K562 (cell line): ENCODE measurements at regions not wholly inside any gene's neighbourhood (a gene's known extent, or its start where the extent isn't known, plus 50 kb on each side); places are given as distances from the start of the nearest gene placed in this dataset.

Source experiments
- ATAC-seq: fragments of 200-7000 bp; cut with Tn5 transposase; 3 replicates; pipeline ENCODE4 v1.9.1; 2020; ENCODE audit warnings: moderate library complexity
- BruUV-seq: library from RNA; stranded (reverse); fragments of 400-500 nt; replicated peaks from 2 replicates; lab custom pipeline; 2021; lab: Mats Ljungman, UMichigan
- CTCF ChIA-PET: fragments of 300-600 bp; formaldehyde crosslinking; extraction: SDS; loops from one replicate; lab custom pipeline; 2021; ENCODE audit warnings: low intra/inter-chr PET ratio; lab: Yijun Ruan, JAX
- POLR2A ChIA-PET: fragments of 300-600, 350-650 bp; sonication (Branson Sonifier 250); formaldehyde crosslinking; extraction: SDS; loops from one replicate; lab custom pipeline; 2021; ENCODE audit warnings: antibody characterized with exemption, inconsistent platforms; lab: Yijun Ruan, JAX
- DNase-seq, 4 experiments: peaks; one replicate each; pipeline versions ENCODE4 v3.0.0 to v3.0.0-alpha.2; 2011 to 2018; ENCODE audit warnings: low spot score in 3 of 4, mixed read lengths in 3 of 4; ENCODE audit errors: extremely low read depth in 1 of 4
- FAIRE-seq: peaks from 2 replicates; lab custom pipeline; 2011; peaks lifted over from hg19 to GRCh38; lab: Jason Lieb, UNC
- H2AFZ ChIP-seq: 2 replicates; pipeline ENCODE4 v1.6.0; 2011; ENCODE audit warnings: low read depth, low read length, control low read depth, inconsistent platforms
- H3K27ac ChIP-seq: fragments of 200-600 bp; 3 replicates; pipeline ENCODE4 v1.8.0; 2011; ENCODE audit warnings: low read depth, mild to moderate bottlenecking, control low read depth, inconsistent platforms, low read length, moderate library complexity, mixed read lengths; ENCODE audit errors: extremely low read depth
- H3K27me3 ChIP-seq, 2 experiments: fragments of 300-600 bp in 1 of 2; 2 replicates in 1 of 2; 3 replicates in 1 of 2; pipeline versions ENCODE4 v1.6.0 to v1.8.0; 2011; ENCODE audit warnings: inconsistent platforms in 2 of 2, low read length in 2 of 2, mild to moderate bottlenecking in 1 of 2, mixed read lengths in 1 of 2, moderate library complexity in 1 of 2; ENCODE audit not compliant: control insufficient read depth in 2 of 2, insufficient read depth in 2 of 2
- H3K36me3 ChIP-seq: fragments of 300-600 bp; 3 replicates; pipeline ENCODE4 v1.8.0; 2011; ENCODE audit warnings: mild to moderate bottlenecking, low read length, inconsistent platforms; ENCODE audit not compliant: control insufficient read depth, insufficient read depth
- H3K4me1 ChIP-seq, 2 experiments: fragments of 200-600 bp in 1 of 2; replicated peaks in 1 of 2; 2 replicates in 1 of 2; 3 replicates in 1 of 2; pipeline versions ENCODE4 v1.5.1 to v1.8.0; 2011; ENCODE audit warnings: inconsistent platforms in 2 of 2, low read length in 2 of 2, mild to moderate bottlenecking in 1 of 2, mixed read lengths in 1 of 2, moderate library complexity in 1 of 2; ENCODE audit not compliant: control insufficient read depth in 2 of 2, insufficient read depth in 2 of 2
- H3K4me2 ChIP-seq: 2 replicates; pipeline ENCODE4 v1.6.1; 2011; ENCODE audit warnings: low read length, control low read depth, inconsistent platforms, mixed read lengths; ENCODE audit not compliant: insufficient read depth
- H3K4me3 ChIP-seq: fragments of 200-600 bp; sonication (generic), shearing (Covaris generic); 2 replicates; pipeline ENCODE4 v1.5.1; 2016; ENCODE audit warnings: control low read depth, inconsistent platforms
- H3K79me2 ChIP-seq: fragments of 200-600 bp; 3 replicates; pipeline ENCODE4 v1.8.0; 2011; ENCODE audit warnings: low read length, inconsistent platforms; ENCODE audit not compliant: control insufficient read depth, insufficient read depth
- H3K9ac ChIP-seq, 2 experiments: 2 replicates each; pipeline versions ENCODE4 v1.6.0 to v1.6.1; 2011; ENCODE audit warnings: low read depth in 2 of 2, low read length in 2 of 2, control low read depth in 1 of 2, inconsistent platforms in 1 of 2, mild to moderate bottlenecking in 1 of 2, mixed read lengths in 1 of 2; ENCODE audit not compliant: insufficient read depth in 1 of 2
- H3K9me1 ChIP-seq: one replicate; pipeline ENCODE4 v1.6.0; 2011; ENCODE audit warnings: inconsistent platforms, mild to moderate bottlenecking, low read length, moderate library complexity; ENCODE audit not compliant: control insufficient read depth, insufficient read depth
- H3K9me3 ChIP-seq: replicated peaks from 2 replicates; pipeline ENCODE4 v1.5.1; 2011; ENCODE audit warnings: low read depth, low read length, inconsistent platforms; ENCODE audit not compliant: control insufficient read depth, insufficient read depth
- H4K20me1 ChIP-seq: replicated peaks from 2 replicates; pipeline ENCODE4 v1.6.1; 2011; ENCODE audit warnings: low read length, inconsistent platforms, mixed read lengths; ENCODE audit not compliant: control insufficient read depth, insufficient read depth
- GTF2F1 ChIP-seq: IDR thresholded peaks from 2 replicates; pipeline ENCODE4 v1.6.1; 2011; ENCODE audit warnings: low read depth, low read length, improper control_type of control experiment
- KLF1 ChIP-seq: fragments of 450-650 bp; IDR thresholded peaks from 2 replicates; pipeline ENCODE4 v1.6.1; 2016; ENCODE audit warnings: missing genetic modification characterization, missing compliant biosample characterization
- ZNF445 ChIP-seq: fragments of 250-450 bp; sonication (Bioruptor Pico); IDR thresholded peaks from 2 replicates; pipeline ENCODE4 v1.4.0; 2020; ENCODE audit warnings: low read depth, mild to moderate bottlenecking, moderate library complexity
- ZNF76 ChIP-seq: fragments of 250-450 bp; sonication (Bioruptor Pico); IDR thresholded peaks from 2 replicates; pipeline ENCODE4 v1.4.0; 2020; ENCODE audit warnings: mild to moderate bottlenecking, moderate library complexity, borderline replicate concordance
- WGBS: fragments of 100-300 bp; shearing (Covaris generic); methylation state at CpG from one replicate; pipeline ENCODE4 v1.1.6; 2016; ENCODE audit warnings: low coverage, mixed read lengths; ENCODE audit not compliant: insufficient coverage; ENCODE audit errors: missing lambda C conversion rate; 5-methylcytosine and 5-hydroxymethylcytosine counted together
- in situ Hi-C: fragments of 300-500 bp; cut with MboI; formaldehyde crosslinking; loops from 4 replicates; pipeline ENCODE4 v1.15.0; 2018; ENCODE audit warnings: inconsistent platforms, mixed read lengths
- intact Hi-C: fragments of 100-400 bp; cut with micrococcal nuclease; formaldehyde crosslinking; loops from 2 replicates; pipeline ENCODE4 v1.14.2; 2022
- TF ChIP-seq, protein P1 (sequence below): fragments of 450-650 bp; IDR thresholded peaks from 2 replicates; pipeline ENCODE4 v1.7.1; 2018; ENCODE audit warnings: mild to moderate bottlenecking, low read depth; ENCODE audit not compliant: partially characterized antibody

- H4K20me1 ChIP-seq, result no peaks in the 10 kb centered on the region; the same call in 1 of the 2 replicates
- CTCF ChIA-PET, result no interaction called here
- no peaks in the 10 kb centered on the region for H3K9me1 ChIP-seq
- no peak overlapping the region for H3K4me3 ChIP-seq
- intact Hi-C loops (no loop called here), in situ Hi-C loops (no loop called here)
- H3K36me3 ChIP-seq, result no peaks in the 10 kb centered on the region
- TF ChIP-seq ZNF445 (CRISPR knock-in tag) (no peak), GTF2F1 (no peak)
- no peaks in the 10 kb centered on the region for H3K27me3 ChIP-seq
- BruUV-seq, result no TSS peak
- no peak for DNase-seq
- H3K27ac ChIP-seq, result no peak overlapping the region
- no peaks in the 10 kb centered on the region for H3K4me1 ChIP-seq
- 0% methylated on average over 2 of the region's 2 CpGs for WGBS
- no peak for FAIRE-seq
- H2AFZ ChIP-seq, result no peak overlapping the region
- POLR2A ChIA-PET, result no interaction called here
- H3K79me2 ChIP-seq, result no peaks in the 10 kb centered on the region
- no peak for ATAC-seq
- no peaks in the 10 kb centered on the region for H3K9me3 ChIP-seq
- no peak overlapping the region for H3K4me2 ChIP-seq
- H3K9ac ChIP-seq, result no peak overlapping the region
Observed at GRCh38 chr10:117638200-117638599, 95.7 kb downstream of the EMX2 start.

- no peak for ATAC-seq
- Histone ChIP-seq H3K27me3 (no peaks in the 10 kb centered on the region), H3K9me3 (no peaks in the 10 kb centered on the region), H3K27ac (no peak overlapping the region), H4K20me1 (no peaks in the 10 kb centered on the region; the same call in 1 of the 2 replicates), H3K9me1 (no peaks in the 10 kb centered on the region), H2AFZ (no peak overlapping the region), H3K4me3 (no peak overlapping the region), H3K4me2 (no peak overlapping the region), H3K9ac (no peak overlapping the region), H3K79me2 (no peaks in the 10 kb centered on the region), H3K4me1 (no peaks in the 10 kb centered on the region), H3K36me3 (no peaks in the 10 kb centered on the region)
- CTCF ChIA-PET, result no interaction called here
- no peak for DNase-seq
- in situ Hi-C loops (no loop called here), intact Hi-C loops (no loop called here)
- no peak for FAIRE-seq
- no peak for TF ChIP-seq ZNF76
- TF ChIP-seq, protein P1, sequence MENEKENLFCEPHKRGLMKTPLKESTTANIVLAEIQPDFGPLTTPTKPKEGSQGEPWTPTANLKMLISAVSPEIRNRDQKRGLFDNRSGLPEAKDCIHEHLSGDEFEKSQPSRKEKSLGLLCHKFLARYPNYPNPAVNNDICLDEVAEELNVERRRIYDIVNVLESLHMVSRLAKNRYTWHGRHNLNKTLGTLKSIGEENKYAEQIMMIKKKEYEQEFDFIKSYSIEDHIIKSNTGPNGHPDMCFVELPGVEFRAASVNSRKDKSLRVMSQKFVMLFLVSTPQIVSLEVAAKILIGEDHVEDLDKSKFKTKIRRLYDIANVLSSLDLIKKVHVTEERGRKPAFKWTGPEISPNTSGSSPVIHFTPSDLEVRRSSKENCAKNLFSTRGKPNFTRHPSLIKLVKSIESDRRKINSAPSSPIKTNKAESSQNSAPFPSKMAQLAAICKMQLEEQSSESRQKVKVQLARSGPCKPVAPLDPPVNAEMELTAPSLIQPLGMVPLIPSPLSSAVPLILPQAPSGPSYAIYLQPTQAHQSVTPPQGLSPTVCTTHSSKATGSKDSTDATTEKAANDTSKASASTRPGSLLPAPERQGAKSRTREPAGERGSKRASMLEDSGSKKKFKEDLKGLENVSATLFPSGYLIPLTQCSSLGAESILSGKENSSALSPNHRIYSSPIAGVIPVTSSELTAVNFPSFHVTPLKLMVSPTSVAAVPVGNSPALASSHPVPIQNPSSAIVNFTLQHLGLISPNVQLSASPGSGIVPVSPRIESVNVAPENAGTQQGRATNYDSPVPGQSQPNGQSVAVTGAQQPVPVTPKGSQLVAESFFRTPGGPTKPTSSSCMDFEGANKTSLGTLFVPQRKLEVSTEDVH, result no peak
- TF ChIP-seq KLF1 (tag), result no peak
- 0% methylated on average over 1 of the region's 1 CpG for WGBS
- no TSS peak for BruUV-seq
- POLR2A ChIA-PET, result no interaction called here
Observed at GRCh38 chr10:117638664-117639200, 96.2 kb downstream of the EMX2 start.
